ENCODE measurements at regions not wholly inside any gene's neighbourhood (a gene's known extent, or its start where the extent isn't known, plus 50 kb on each side); places are given as distances from the start of the nearest gene placed in this dataset.

- ChIA-PET POLR2A (no interaction called here), CTCF (interaction anchor here (1.3 kb wide), 1 partner anchor 9 kb away, joined by 4 read pairs; no protein-coding TSS in a partner anchor)
- no peak overlapping the region for H3K4me3 ChIP-seq (ENCODE audit: low read depth, low read length)
- no peak for DNase-seq (ENCODE audit: low read depth, low spot score)
- no peak for TF ChIP-seq CTCF (IDR thresholded peaks at IDR 0.05; ENCODE audit: insufficient read depth, low read length, missing control alignments)
Measured at GRCh38 chr5:57750282-57750681, 267.7 kb upstream of the ACTBL2 start.

GRCh38 chr5:57749396-57749795, 266.8 kb upstream of the ACTBL2 start:
- ChIA-PET CTCF (interaction anchor here (1.2 to 1.5 kb wide), 4 partner anchors 9 to 452 kb away, joined by 3 to 4 read pairs (median 4); no protein-coding TSS in a partner anchor), POLR2A (no interaction called here)
- TF ChIP-seq CTCF (IDR thresholded peaks at IDR 0.05; ENCODE audit: insufficient read depth, low read length, missing control alignments): no peak
- DNase-seq (ENCODE audit: low read depth, low spot score): peak; percentile 14
- no peak overlapping the region for H3K4me3 ChIP-seq (ENCODE audit: low read depth, low read length)

GRCh38 chr5:57745700-57746651, 263.4 kb upstream of the ACTBL2 start:
- DNase-seq (ENCODE audit: low read depth, low spot score): no peak
- H3K4me3 ChIP-seq (ENCODE audit: low read depth, low read length): no peak overlapping the region
- TF ChIP-seq CTCF (IDR thresholded peaks at IDR 0.05; ENCODE audit: insufficient read depth, low read length, missing control alignments): no peak
- POLR2A ChIA-PET: no interaction called here
- CTCF ChIA-PET: interaction anchor here (1.1 to 1.3 kb wide), 3 partner anchors 13 to 96 kb away, joined by 3 to 4 read pairs (median 3); no protein-coding TSS in a partner anchor

GRCh38 chr5:57745029-57745428, 262.4 kb upstream of the ACTBL2 start:
- ChIA-PET CTCF (interaction anchor here (1.1 to 1.3 kb wide), 3 partner anchors 14 to 95 kb away, joined by 3 to 4 read pairs (median 3); no protein-coding TSS in a partner anchor), POLR2A (no interaction called here)
- TF ChIP-seq CTCF (IDR thresholded peaks at IDR 0.05; ENCODE audit: insufficient read depth, low read length, missing control alignments): no peak
- no peak overlapping the region for H3K4me3 ChIP-seq (ENCODE audit: low read depth, low read length)
- no peak for DNase-seq (ENCODE audit: low read depth, low spot score)

GRCh38 chr5:57741336-57741735, 258.7 kb upstream of the ACTBL2 start:
- ChIA-PET CTCF (interaction anchor here (0.6 to 1.1 kb wide), 4 partner anchors 8 to 241 kb away, joined by 3 to 4 read pairs (median 3); no protein-coding TSS in a partner anchor), POLR2A (no interaction called here)
- no peak for DNase-seq (ENCODE audit: low read depth, low spot score)
- no peak for TF ChIP-seq CTCF (IDR thresholded peaks at IDR 0.05; ENCODE audit: insufficient read depth, low read length, missing control alignments)
- H3K4me3 ChIP-seq (ENCODE audit: low read depth, low read length): no peak overlapping the region

GRCh38 chr5:57738787-57739186, 256.2 kb upstream of the ACTBL2 start:
- no peak for TF ChIP-seq CTCF (IDR thresholded peaks at IDR 0.05; ENCODE audit: insufficient read depth, low read length, missing control alignments)
- CTCF ChIA-PET: interaction anchor here (1.6 to 2.3 kb wide), 3 partner anchors 40 to 722 kb away, joined by 3 to 8 read pairs (median 6); no protein-coding TSS in a partner anchor
- DNase-seq (ENCODE audit: low read depth, low spot score): no peak
- POLR2A ChIA-PET: no interaction called here
- no peak overlapping the region for H3K4me3 ChIP-seq (ENCODE audit: low read depth, low read length)

All from AG04449 (cell line).